Caki2 (cell line): ENCODE measurements at regions not wholly inside any gene's neighbourhood (a gene's known extent, or its start where the extent isn't known, plus 50 kb on each side); places are given as distances from the start of the nearest gene placed in this dataset.
"Not testable (repeated sequence)": the region's sequence is repeated elsewhere in the genome, so short reads cannot be mapped to it uniquely, and the experiment has no call there.

Experiments used
- DNase-seq: peaks from one replicate; pipeline ENCODE4 v3.0.0-alpha.2; 2015; ENCODE audit warnings: low read depth
- in situ Hi-C: cut with HindIII; loops from 2 replicates; pipeline ENCODE4 v1.10.0; 2016; ENCODE audit warnings: low sequenced_read_pairs, low pct_unique_long_range_greater_than_20kb, mixed read lengths

- DNase-seq = no peak
- in situ Hi-C loops = no loop called here
Observed at GRCh38 chr6:3541006-3541585, 84.2 kb upstream of the SLC22A23 start.

- in situ Hi-C loops = no loop called here
- no peak for DNase-seq
Observed at GRCh38 chr6:3540253-3540820, 83.5 kb upstream of the SLC22A23 start.

GRCh38 chr6:3538536-3538935 is 81.7 kb upstream of the SLC22A23 start:
- in situ Hi-C loops = no loop called here
- DNase-seq = no peak

GRCh38 chr6:3536901-3537300 is 80.1 kb upstream of the SLC22A23 start:
- in situ Hi-C loops = no loop called here
- no peak for DNase-seq

- in situ Hi-C loops = no loop called here
- DNase-seq = no peak
Observed at GRCh38 chr6:3535776-3536435, 79.1 kb upstream of the SLC22A23 start.

- in situ Hi-C loops = no loop called here
- DNase-seq = no peak
Observed at GRCh38 chr6:3535033-3535775, 78.4 kb upstream of the SLC22A23 start.

- DNase-seq = no peak
- in situ Hi-C loops = no loop called here
Observed at GRCh38 chr6:3534599-3534998, 77.7 kb upstream of the SLC22A23 start.

GRCh38 chr6:3533981-3534380 is 77.1 kb upstream of the SLC22A23 start:
- no peak for DNase-seq
- in situ Hi-C loops = no loop called here

- in situ Hi-C loops = no loop called here
- no peak for DNase-seq
Observed at GRCh38 chr6:3532296-3532916, 75.6 kb upstream of the SLC22A23 start.

- in situ Hi-C loops = no loop called here
Observed at GRCh38 chr6:3531481-3531880, 74.6 kb upstream of the SLC22A23 start.

GRCh38 chr6:3530515-3530914 is 73.7 kb upstream of the SLC22A23 start:
- no peak for DNase-seq
- in situ Hi-C loops = no loop called here

More at GRCh38 chr6:3531481-3531880, 74.6 kb upstream of the SLC22A23 start:
- DNase-seq = no peak

- in situ Hi-C loops = no loop called here
- no peak for DNase-seq
Observed at GRCh38 chr6:3529721-3530120, 72.9 kb upstream of the SLC22A23 start.

GRCh38 chr6:3529232-3529631 is 72.4 kb upstream of the SLC22A23 start:
- no peak for DNase-seq
- in situ Hi-C loops = no loop called here

- DNase-seq, in situ Hi-C loops: not testable (repeated sequence)
Observed at GRCh38 chr6:3528081-3528671, 71.3 kb upstream of the SLC22A23 start.

GRCh38 chr6:3527651-3527977 is 70.8 kb upstream of the SLC22A23 start:
- in situ Hi-C loops = no loop called here
- DNase-seq = no peak

- DNase-seq = no peak
- in situ Hi-C loops = no loop called here
Observed at GRCh38 chr6:3526962-3527650, 70.3 kb upstream of the SLC22A23 start.

- no peak for DNase-seq
- in situ Hi-C loops = no loop called here
Observed at GRCh38 chr6:3525915-3526314, 69.1 kb upstream of the SLC22A23 start.

- in situ Hi-C loops = no loop called here
- no peak for DNase-seq
Observed at GRCh38 chr6:3524456-3524855, 67.6 kb upstream of the SLC22A23 start.
